Astrocyte (in vitro differentiated cells and primary cell): ENCODE measurements at regions not wholly inside any gene's neighbourhood (a gene's known extent, or its start where the extent isn't known, plus 50 kb on each side); places are given as distances from the start of the nearest gene placed in this dataset.

ENCODE experiments used
- DNase-seq: peaks from one replicate; pipeline ENCODE4 v3.0.0-alpha.2; 2010; ENCODE audit warnings: low read depth
- FAIRE-seq: peaks from 2 replicates; lab custom pipeline; 2011; peaks lifted over from hg19 to GRCh38; lab: Jason Lieb, UNC
- H2AFZ ChIP-seq: 2 replicates; pipeline ENCODE4 v1.6.0; 2012; ENCODE audit warnings: low read depth, low read length, inconsistent platforms
- H3K27ac ChIP-seq: 2 replicates; pipeline ENCODE4 v1.5.1; 2011; ENCODE audit warnings: low read depth, low read length, inconsistent platforms
- H3K27me3 ChIP-seq: 2 replicates; pipeline ENCODE4 v1.6.0; 2011; ENCODE audit warnings: low read length, inconsistent platforms; ENCODE audit not compliant: insufficient read depth
- H3K36me3 ChIP-seq: 2 replicates; pipeline ENCODE4 v1.5.1; 2011; ENCODE audit warnings: low read length, inconsistent platforms; ENCODE audit not compliant: insufficient read depth
- H3K4me1 ChIP-seq: 2 replicates; pipeline ENCODE4 v1.5.1; 2011; ENCODE audit warnings: low read length, inconsistent platforms; ENCODE audit not compliant: insufficient read depth
- H3K4me2 ChIP-seq: 2 replicates; pipeline ENCODE4 v1.6.0; 2012; ENCODE audit warnings: low read length, inconsistent platforms
- H3K4me3 ChIP-seq: 2 replicates; pipeline ENCODE4 v1.5.1; 2011; ENCODE audit warnings: low read depth, mild to moderate bottlenecking, low read length, inconsistent platforms; ENCODE audit not compliant: insufficient read depth
- H3K79me2 ChIP-seq: 2 replicates; pipeline ENCODE4 v1.6.0; 2012; ENCODE audit warnings: mild to moderate bottlenecking, low read length, inconsistent platforms; ENCODE audit not compliant: insufficient read depth
- H3K9ac ChIP-seq: 2 replicates; pipeline ENCODE4 v1.6.0; 2012; ENCODE audit warnings: mild to moderate bottlenecking, low read length, inconsistent platforms
- H3K9me3 ChIP-seq: 2 replicates; pipeline ENCODE4 v1.5.1; 2012; ENCODE audit warnings: low read depth, mild to moderate bottlenecking, low read length, inconsistent platforms; ENCODE audit not compliant: insufficient read depth
- H4K20me1 ChIP-seq: 2 replicates; pipeline ENCODE4 v1.6.0; 2012; ENCODE audit warnings: low read length, inconsistent platforms; ENCODE audit not compliant: insufficient read depth
- H3K27ac Mint-ChIP-seq: one replicate; pipeline ENCODE4 v1.8.0; 2021; ENCODE audit warnings: mild to moderate bottlenecking, mixed read lengths; ENCODE audit not compliant: unreplicated experiment
- H3K27me3 Mint-ChIP-seq: one replicate; pipeline ENCODE4 v1.8.0; 2021; ENCODE audit warnings: low read depth, mixed read lengths; ENCODE audit not compliant: unreplicated experiment
- H3K36me3 Mint-ChIP-seq: one replicate; pipeline ENCODE4 v1.8.0; 2021; ENCODE audit warnings: low read depth, mixed read lengths; ENCODE audit not compliant: unreplicated experiment
- H3K4me1 Mint-ChIP-seq: one replicate; pipeline ENCODE4 v1.8.0; 2021; ENCODE audit warnings: low read depth, mixed read lengths; ENCODE audit not compliant: unreplicated experiment
- H3K4me3 Mint-ChIP-seq: one replicate; pipeline ENCODE4 v1.8.0; 2021; ENCODE audit warnings: mild to moderate bottlenecking, moderate library complexity, mixed read lengths; ENCODE audit not compliant: unreplicated experiment
- H3K9me3 Mint-ChIP-seq: one replicate; pipeline ENCODE4 v1.8.0; 2021; ENCODE audit warnings: mild to moderate bottlenecking, mixed read lengths; ENCODE audit not compliant: unreplicated experiment
- EZH2 ChIP-seq: IDR thresholded peaks from 2 replicates; pipeline ENCODE4 v1.6.1; 2012; ENCODE audit warnings: mild to moderate bottlenecking, low read length, inconsistent platforms; ENCODE audit not compliant: insufficient read depth
- TF ChIP-seq, protein P1 (sequence below): IDR thresholded peaks from 2 replicates; pipeline ENCODE4 v1.5.1; 2011; ENCODE audit warnings: low read depth, mild to moderate bottlenecking, inconsistent platforms, low read length, moderate library complexity; ENCODE audit not compliant: insufficient read depth

- H3K4me3 ChIP-seq, result no peak overlapping the region
- H3K9ac ChIP-seq, result no peak overlapping the region
- Mint-ChIP-seq H3K27me3 (no peaks in the 10 kb centered on the region), H3K9me3 (no peaks in the 10 kb centered on the region), H3K27ac (peak overlapping the region; percentile 55), H3K4me1 (peaks cover 28% of the 10 kb centered on the region), H3K4me3 (no peak overlapping the region), H3K36me3 (no peaks in the 10 kb centered on the region)
- H3K4me2 ChIP-seq, result peak overlapping the region; percentile 35
- H3K9me3 ChIP-seq, result no peaks in the 10 kb centered on the region
- no peaks in the 10 kb centered on the region for H3K36me3 ChIP-seq
- peak; percentile 76 for DNase-seq
- H3K4me1 ChIP-seq, result peaks cover 37% of the 10 kb centered on the region
- peak overlapping the region; percentile 0 for H3K27ac ChIP-seq
- no peaks in the 10 kb centered on the region for H4K20me1 ChIP-seq
- no peak for FAIRE-seq
- H3K79me2 ChIP-seq, result no peaks in the 10 kb centered on the region
- H2AFZ ChIP-seq, result peak overlapping the region; percentile 20
- TF ChIP-seq, protein P1, sequence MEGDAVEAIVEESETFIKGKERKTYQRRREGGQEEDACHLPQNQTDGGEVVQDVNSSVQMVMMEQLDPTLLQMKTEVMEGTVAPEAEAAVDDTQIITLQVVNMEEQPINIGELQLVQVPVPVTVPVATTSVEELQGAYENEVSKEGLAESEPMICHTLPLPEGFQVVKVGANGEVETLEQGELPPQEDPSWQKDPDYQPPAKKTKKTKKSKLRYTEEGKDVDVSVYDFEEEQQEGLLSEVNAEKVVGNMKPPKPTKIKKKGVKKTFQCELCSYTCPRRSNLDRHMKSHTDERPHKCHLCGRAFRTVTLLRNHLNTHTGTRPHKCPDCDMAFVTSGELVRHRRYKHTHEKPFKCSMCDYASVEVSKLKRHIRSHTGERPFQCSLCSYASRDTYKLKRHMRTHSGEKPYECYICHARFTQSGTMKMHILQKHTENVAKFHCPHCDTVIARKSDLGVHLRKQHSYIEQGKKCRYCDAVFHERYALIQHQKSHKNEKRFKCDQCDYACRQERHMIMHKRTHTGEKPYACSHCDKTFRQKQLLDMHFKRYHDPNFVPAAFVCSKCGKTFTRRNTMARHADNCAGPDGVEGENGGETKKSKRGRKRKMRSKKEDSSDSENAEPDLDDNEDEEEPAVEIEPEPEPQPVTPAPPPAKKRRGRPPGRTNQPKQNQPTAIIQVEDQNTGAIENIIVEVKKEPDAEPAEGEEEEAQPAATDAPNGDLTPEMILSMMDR, result peak; percentile 62
- no peak for TF ChIP-seq EZH2
- H3K27me3 ChIP-seq, result no peaks in the 10 kb centered on the region
Observed at GRCh38 chr10:29857843-29858701, 201.3 kb downstream of the JCAD start.

DNA sequence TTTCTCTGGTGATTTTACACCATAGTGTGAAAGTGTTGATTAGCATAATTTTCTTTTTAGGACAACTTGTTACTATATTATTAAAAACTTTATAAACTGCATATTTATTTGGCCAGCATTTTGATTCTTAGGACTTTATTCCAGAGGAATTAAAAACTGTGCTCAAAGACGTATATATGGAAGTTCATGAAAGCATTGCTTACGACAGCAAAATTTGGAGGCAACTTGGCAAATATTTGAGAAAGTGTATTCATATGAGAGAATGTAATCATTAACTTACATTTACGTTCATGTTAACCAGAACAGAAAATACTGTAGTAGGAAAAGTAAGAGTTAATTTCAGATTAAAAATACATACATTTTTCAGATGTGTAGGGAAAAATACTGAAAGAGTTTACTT lies 203.1 kb downstream of the JCAD start:
- Mint-ChIP-seq H3K27ac (no peak overlapping the region), H3K4me1 (peaks cover 20% of the 10 kb centered on the region), H3K27me3 (no peaks in the 10 kb centered on the region), H3K9me3 (no peaks in the 10 kb centered on the region), H3K4me3 (no peak overlapping the region), H3K36me3 (no peaks in the 10 kb centered on the region)
- H3K9ac ChIP-seq, result no peak overlapping the region
- TF ChIP-seq, protein P1, result no peak
- TF ChIP-seq EZH2, result no peak
- FAIRE-seq, result no peak
- H3K27ac ChIP-seq, result no peak overlapping the region
- no peak overlapping the region for H3K4me2 ChIP-seq
- H3K4me1 ChIP-seq, result peaks cover 24% of the 10 kb centered on the region
- no peaks in the 10 kb centered on the region for H3K36me3 ChIP-seq
- no peaks in the 10 kb centered on the region for H3K79me2 ChIP-seq
- no peak overlapping the region for H2AFZ ChIP-seq
- H3K4me3 ChIP-seq, result no peak overlapping the region
- H4K20me1 ChIP-seq, result no peaks in the 10 kb centered on the region
- H3K9me3 ChIP-seq, result no peaks in the 10 kb centered on the region
- H3K27me3 ChIP-seq, result no peaks in the 10 kb centered on the region
- no peak for DNase-seq

- no peaks in the 10 kb centered on the region for H3K27me3 Mint-ChIP-seq
- no peaks in the 10 kb centered on the region for H3K36me3 Mint-ChIP-seq
- Histone ChIP-seq H3K9ac (no peak overlapping the region), H3K27ac (no peak overlapping the region), H3K9me3 (no peaks in the 10 kb centered on the region), H3K36me3 (no peaks in the 10 kb centered on the region), H3K4me2 (no peak overlapping the region), H3K27me3 (no peaks in the 10 kb centered on the region), H3K4me3 (no peak overlapping the region), H4K20me1 (no peaks in the 10 kb centered on the region), H3K79me2 (no peaks in the 10 kb centered on the region), H2AFZ (no peak overlapping the region), H3K4me1 (peaks cover 26% of the 10 kb centered on the region)
- no peak overlapping the region for H3K27ac Mint-ChIP-seq
- H3K4me1 Mint-ChIP-seq, result peaks cover 20% of the 10 kb centered on the region
- H3K9me3 Mint-ChIP-seq, result peaks cover 4% of the 10 kb centered on the region
- no peak for DNase-seq
- no peak for FAIRE-seq
- no peak overlapping the region for H3K4me3 Mint-ChIP-seq
- no peak for TF ChIP-seq EZH2
Observed at GRCh38 chr10:29853913-29854312, 205.5 kb downstream of the JCAD start.
